ENCODE measurements at regions not wholly inside any gene's neighbourhood (a gene's known extent, or its start where the extent isn't known, plus 50 kb on each side); places are given as distances from the start of the nearest gene placed in this dataset.

DNA sequence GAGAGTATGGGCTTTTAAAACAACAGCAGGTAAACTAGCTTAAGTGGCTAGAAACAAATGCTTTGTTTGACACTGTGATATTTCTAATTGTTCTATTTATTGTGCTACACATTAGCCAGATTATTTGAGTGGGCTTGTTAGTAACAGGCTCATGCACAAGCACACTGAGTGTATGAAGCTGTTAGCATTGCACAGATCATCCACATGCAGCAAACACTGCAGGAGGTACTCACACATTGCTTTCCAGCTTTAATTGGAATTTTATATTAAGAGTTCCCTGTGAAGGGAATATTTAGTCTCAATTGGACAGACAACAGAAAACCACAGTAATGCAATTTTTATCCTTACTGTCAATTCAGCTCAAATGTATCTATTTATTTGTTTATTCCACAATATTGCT lies 92.9 kb upstream of the ZNF804B start:
- H3K79me2 ChIP-seq (ENCODE audit: insufficient read depth, low read length), result no peaks in the 10 kb centered on the region
- no peak for DNase-seq
- Mint-ChIP-seq H3K36me3 (ENCODE audit: insufficient read depth in 1 of 3, low read depth in 3 of 3) (no peaks in the 10 kb centered on the region), H3K4me3 (no peak overlapping the region), H3K9me3 (no peaks in the 10 kb centered on the region), H3K27ac (no peak overlapping the region), H3K4me1 (peaks cover 15 to 34% of the 10 kb centered on the region in 2 experiments), H3K27me3 (ENCODE audit: low read depth) (no peaks in the 10 kb centered on the region)
- no peak overlapping the region for H2AFZ ChIP-seq (ENCODE audit: low read length)
- H2BK120ac ChIP-seq (ENCODE audit: low read depth, low read length, poor library complexity, severe bottlenecking), result no peak overlapping the region
- no peak overlapping the region for H2BK20ac ChIP-seq (ENCODE audit: low read depth, low read length, poor library complexity, severe bottlenecking)
- H3K4ac ChIP-seq (ENCODE audit: low read depth, low read length), result no peak overlapping the region
- no peak overlapping the region for H2BK5ac ChIP-seq (ENCODE audit: insufficient read length, low read length)
- no peak overlapping the region for H3K27ac ChIP-seq (ENCODE audit: insufficient read length, low read depth, low read length)
- H3K4me1 ChIP-seq (ENCODE audit: insufficient read depth, low read length), result peaks cover 4% of the 10 kb centered on the region; the same call in 1 of the 2 replicates
- no peak overlapping the region for H2BK15ac ChIP-seq (ENCODE audit: low read depth, low read length)
- no peak overlapping the region for H4K91ac ChIP-seq (ENCODE audit: insufficient read length, low read depth, low read length)
- no peaks in the 10 kb centered on the region for H3K9me3 ChIP-seq (ENCODE audit: control insufficient read depth, low read depth, low read length)
- no peak overlapping the region for H2AK5ac ChIP-seq (ENCODE audit: insufficient read length, low read length)
- H3K18ac ChIP-seq (ENCODE audit: insufficient read length, low read depth, low read length), result no peak overlapping the region
- no peaks in the 10 kb centered on the region for H3K23me2 ChIP-seq (ENCODE audit: insufficient read length, low read depth, low read length, poor library complexity, severe bottlenecking)
- no peak overlapping the region for H2BK12ac ChIP-seq (ENCODE audit: insufficient read length, low read depth, low read length)
- H3K56ac ChIP-seq (ENCODE audit: insufficient read length, low read depth, low read length), result no peak overlapping the region
- no peaks in the 10 kb centered on the region for H4K20me1 ChIP-seq (ENCODE audit: control insufficient read depth, insufficient read depth, insufficient read length)
- no peak overlapping the region for H4K8ac ChIP-seq (replicated peaks; ENCODE audit: insufficient read length, low read depth, low read length)
- H3K23ac ChIP-seq (ENCODE audit: insufficient read length, low read depth, low read length), result no peak overlapping the region
- no peak overlapping the region for H3K14ac ChIP-seq (ENCODE audit: insufficient read depth, low read length)
- H3K4me2 ChIP-seq (ENCODE audit: insufficient read depth, insufficient read length, low read length), result no peak overlapping the region
- H3T11ph ChIP-seq (ENCODE audit: low read length), result no peak overlapping the region
- TF ChIP-seq CTCF (conservative IDR thresholded peaks at IDR 0.05), result no peak
- H4K5ac ChIP-seq (ENCODE audit: insufficient read length, low read depth, low read length), result no peak overlapping the region
- H3K27me3 ChIP-seq (ENCODE audit: insufficient read depth, low read length), result no peaks in the 10 kb centered on the region
- H3K79me1 ChIP-seq (ENCODE audit: insufficient read depth, low read depth, low read length, poor library complexity, severe bottlenecking), result no peaks in the 10 kb centered on the region
- H3K9ac ChIP-seq (ENCODE audit: extremely low read depth, insufficient read length, low read length), result no peak overlapping the region
